ENCODE measurements at regions not wholly inside any gene's neighbourhood (a gene's known extent, or its start where the extent isn't known, plus 50 kb on each side); places are given as distances from the start of the nearest gene placed in this dataset.
"Not testable (repeated sequence)": the region's sequence is repeated elsewhere in the genome, so short reads cannot be mapped to it uniquely, and the experiment has no call there.

DNA sequence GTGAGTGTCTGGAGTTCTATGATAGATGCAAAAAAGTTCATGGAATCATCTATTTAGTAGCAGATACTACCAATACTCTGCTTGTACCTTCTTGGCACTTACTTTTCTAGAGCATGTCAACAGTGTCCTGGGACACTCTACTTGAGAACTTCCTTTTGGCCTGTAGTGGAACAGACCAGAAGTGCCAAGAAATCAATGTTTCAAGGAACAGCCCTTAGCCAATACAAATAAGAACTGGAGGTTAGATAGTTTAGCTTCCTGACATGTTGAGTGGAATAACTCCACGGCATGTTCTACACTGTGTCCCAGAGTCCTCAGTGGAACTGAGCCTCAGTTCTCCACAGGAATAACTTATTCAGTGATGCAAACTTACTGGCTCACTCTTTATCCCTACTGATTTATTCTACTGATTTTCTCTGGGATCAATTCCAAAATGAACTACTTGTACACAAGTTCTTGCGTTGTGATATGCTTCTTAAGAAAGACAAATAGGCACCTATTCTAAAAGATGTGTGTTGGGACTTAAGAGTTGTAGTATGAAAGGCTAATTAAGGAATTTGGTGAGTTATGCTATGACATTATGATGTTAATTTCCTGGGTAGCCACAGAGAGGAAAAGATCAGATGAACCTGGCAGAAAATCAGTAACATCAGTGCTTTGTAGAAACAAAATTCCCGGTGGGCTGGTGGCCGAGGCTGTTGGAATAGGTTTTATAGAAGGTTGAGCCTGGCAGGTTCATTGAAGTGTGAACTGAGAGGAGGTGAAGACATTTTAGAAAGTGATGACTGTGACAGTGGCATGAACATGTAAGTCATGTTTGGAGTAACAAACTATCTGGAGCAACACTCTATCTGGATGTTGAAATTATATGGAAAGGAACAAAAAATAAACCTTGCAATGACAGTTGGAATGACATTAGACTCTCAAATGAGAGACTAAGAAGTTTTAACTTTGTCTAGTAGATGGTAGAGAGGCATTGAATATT lies 101.8 kb upstream of the RBMS3 start:
- H3K4me2 ChIP-seq = no peak overlapping the region

DNA sequence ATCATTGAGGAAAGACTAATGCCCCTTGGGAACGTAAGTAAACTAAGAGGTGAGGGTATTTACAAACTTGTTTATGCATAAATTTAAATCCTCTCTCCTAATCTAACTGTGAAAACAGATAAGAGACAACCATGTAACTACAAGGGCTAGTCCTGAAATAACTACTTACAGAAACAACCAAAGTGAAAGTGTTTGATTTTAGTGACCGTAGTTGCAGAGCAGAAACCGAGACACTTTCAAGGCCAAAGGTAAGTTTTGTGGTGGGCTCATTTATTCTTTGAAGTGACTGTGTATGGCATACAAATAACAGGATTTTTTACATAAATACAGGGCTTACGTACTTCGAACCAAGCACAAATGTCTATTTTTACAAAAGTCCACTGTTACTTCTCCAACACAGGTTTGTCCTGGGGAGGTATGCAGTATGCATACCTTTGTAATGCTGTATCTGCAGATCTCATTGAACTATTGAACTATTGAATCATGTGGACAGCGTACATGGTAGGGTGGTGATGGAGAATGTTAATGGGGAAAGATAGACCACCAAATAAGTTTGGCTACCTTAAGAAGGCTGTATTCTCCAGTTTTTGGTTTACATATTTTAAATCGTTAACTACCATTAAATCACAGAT lies 99.6 kb upstream of the RBMS3 start:
- Histone ChIP-seq H3K27me3 (no peaks in the 10 kb centered on the region), H3F3A (ENCODE audit: low read depth) (no peaks in the 10 kb centered on the region), H3K79me2 (ENCODE audit: low read depth) (no peaks in the 10 kb centered on the region), H3K4me1 (peaks cover 10% of the 10 kb centered on the region), H3K4me2 (no peak overlapping the region), H3K36me3 (no peaks in the 10 kb centered on the region), H3K9me3 (ENCODE audit: low read depth) (no peaks in the 10 kb centered on the region), H2AFZ (replicated peaks) (no peak overlapping the region), H3K4me3 (no peak overlapping the region), H3K9ac (no peak overlapping the region), H4K20me1 (ENCODE audit: low read depth) (no peaks in the 10 kb centered on the region), H3K27ac (no peak overlapping the region)
- TF ChIP-seq EZH2phosphoT487 (IDR thresholded peaks at IDR 0.05) (no peak), EZH2 (IDR thresholded peaks at IDR 0.05) (no peak)
- TF ChIP-seq, protein P1, sequence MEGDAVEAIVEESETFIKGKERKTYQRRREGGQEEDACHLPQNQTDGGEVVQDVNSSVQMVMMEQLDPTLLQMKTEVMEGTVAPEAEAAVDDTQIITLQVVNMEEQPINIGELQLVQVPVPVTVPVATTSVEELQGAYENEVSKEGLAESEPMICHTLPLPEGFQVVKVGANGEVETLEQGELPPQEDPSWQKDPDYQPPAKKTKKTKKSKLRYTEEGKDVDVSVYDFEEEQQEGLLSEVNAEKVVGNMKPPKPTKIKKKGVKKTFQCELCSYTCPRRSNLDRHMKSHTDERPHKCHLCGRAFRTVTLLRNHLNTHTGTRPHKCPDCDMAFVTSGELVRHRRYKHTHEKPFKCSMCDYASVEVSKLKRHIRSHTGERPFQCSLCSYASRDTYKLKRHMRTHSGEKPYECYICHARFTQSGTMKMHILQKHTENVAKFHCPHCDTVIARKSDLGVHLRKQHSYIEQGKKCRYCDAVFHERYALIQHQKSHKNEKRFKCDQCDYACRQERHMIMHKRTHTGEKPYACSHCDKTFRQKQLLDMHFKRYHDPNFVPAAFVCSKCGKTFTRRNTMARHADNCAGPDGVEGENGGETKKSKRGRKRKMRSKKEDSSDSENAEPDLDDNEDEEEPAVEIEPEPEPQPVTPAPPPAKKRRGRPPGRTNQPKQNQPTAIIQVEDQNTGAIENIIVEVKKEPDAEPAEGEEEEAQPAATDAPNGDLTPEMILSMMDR (IDR thresholded peaks at IDR 0.05) = no peak
- Mint-ChIP-seq H3K36me3 (no peaks in the 10 kb centered on the region), H3K4me1 (peaks cover 8% of the 10 kb centered on the region), H3K27ac (no peak overlapping the region), H3K27me3 (ENCODE audit: insufficient read depth, low read depth) (no peaks in the 10 kb centered on the region), H3K4me3 (no peak overlapping the region), H3K9me3 (peaks cover 3% of the 10 kb centered on the region)
- no peak for DNase-seq (ENCODE audit: low spot score)

More for the DNA sequence above, 101.8 kb upstream of the RBMS3 start:
- TF ChIP-seq, protein P1 (IDR thresholded peaks at IDR 0.05) = no peak
- no peak for TF ChIP-seq EZH2 (IDR thresholded peaks at IDR 0.05)
- H3K4me3 Mint-ChIP-seq = no peak overlapping the region
- H2AFZ ChIP-seq (replicated peaks) = no peak overlapping the region
- peaks cover 12% of the 10 kb centered on the region for H3K4me1 Mint-ChIP-seq
- peaks cover 3% of the 10 kb centered on the region for H3K9me3 Mint-ChIP-seq
- no peaks in the 10 kb centered on the region for H3F3A ChIP-seq (ENCODE audit: low read depth)
- no peaks in the 10 kb centered on the region for H3K36me3 Mint-ChIP-seq
- H3K9me3 ChIP-seq (ENCODE audit: low read depth) = no peaks in the 10 kb centered on the region
- no peaks in the 10 kb centered on the region for H3K79me2 ChIP-seq (ENCODE audit: low read depth)
- no peak for DNase-seq (ENCODE audit: low spot score)
- H4K20me1 ChIP-seq (ENCODE audit: low read depth) = no peaks in the 10 kb centered on the region
- H3K27ac ChIP-seq = no peak overlapping the region
- H3K4me1 ChIP-seq = peaks cover 12% of the 10 kb centered on the region
- H3K36me3 ChIP-seq = no peaks in the 10 kb centered on the region
- H3K27ac Mint-ChIP-seq = peak overlapping the region; percentile 11
- no peak overlapping the region for H3K4me3 ChIP-seq
- no peaks in the 10 kb centered on the region for H3K27me3 Mint-ChIP-seq (ENCODE audit: insufficient read depth, low read depth)
- H3K27me3 ChIP-seq = no peaks in the 10 kb centered on the region
- no peak overlapping the region for H3K9ac ChIP-seq

DNA sequence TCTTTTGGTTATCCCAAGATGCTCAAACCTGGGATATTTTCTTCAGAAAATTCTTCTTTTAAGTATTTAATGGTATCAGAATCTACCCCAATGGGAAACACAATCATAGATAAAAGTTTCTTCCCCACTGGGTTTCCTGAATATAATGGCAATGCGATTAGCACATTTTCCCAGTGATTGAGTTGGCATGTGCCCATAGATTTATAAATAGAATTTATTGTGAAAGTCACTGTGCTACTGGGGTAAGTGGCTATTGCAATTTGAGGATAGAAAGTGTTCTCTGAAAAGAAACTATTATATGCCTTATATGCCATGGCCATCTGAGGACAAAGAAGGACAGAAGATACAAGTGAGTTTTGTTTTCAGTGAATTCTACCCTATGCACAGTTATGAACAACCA lies 99.0 kb upstream of the RBMS3 start:
- peaks cover 4% of the 10 kb centered on the region for H3K4me1 ChIP-seq
- H2AFZ ChIP-seq (replicated peaks) = no peak overlapping the region
- no peak overlapping the region for H3K4me3 ChIP-seq
- H3K9me3 ChIP-seq (ENCODE audit: low read depth) = no peaks in the 10 kb centered on the region
- DNase-seq (ENCODE audit: low spot score) = no peak
- no peak overlapping the region for H3K27ac ChIP-seq
- H4K20me1 ChIP-seq (ENCODE audit: low read depth) = no peaks in the 10 kb centered on the region
- H3K36me3 Mint-ChIP-seq = no peaks in the 10 kb centered on the region
- H3K36me3 ChIP-seq = no peaks in the 10 kb centered on the region
- no peak overlapping the region for H3K4me2 ChIP-seq
- H3K79me2 ChIP-seq (ENCODE audit: low read depth) = no peaks in the 10 kb centered on the region
- H3F3A ChIP-seq (ENCODE audit: low read depth) = no peaks in the 10 kb centered on the region
- H3K9ac ChIP-seq = no peak overlapping the region
- H3K4me1 Mint-ChIP-seq = peaks cover 2% of the 10 kb centered on the region
- no peaks in the 10 kb centered on the region for H3K27me3 Mint-ChIP-seq (ENCODE audit: insufficient read depth, low read depth)
- TF ChIP-seq, protein P1 (IDR thresholded peaks at IDR 0.05) = no peak
- TF ChIP-seq EZH2 (IDR thresholded peaks at IDR 0.05) (no peak), EZH2phosphoT487 (IDR thresholded peaks at IDR 0.05) (no peak)
- no peaks in the 10 kb centered on the region for H3K27me3 ChIP-seq
- no peak overlapping the region for H3K4me3 Mint-ChIP-seq
- no peak overlapping the region for H3K27ac Mint-ChIP-seq
- peaks cover 3% of the 10 kb centered on the region for H3K9me3 Mint-ChIP-seq

- not testable (repeated sequence) for H3K36me3 Mint-ChIP-seq; H3K79me2 ChIP-seq (ENCODE audit: low read depth); H3K9me3 Mint-ChIP-seq; H3K27ac ChIP-seq; H4K20me1 ChIP-seq (ENCODE audit: low read depth); H3K9ac ChIP-seq; H3K27me3 Mint-ChIP-seq (ENCODE audit: insufficient read depth, low read depth); H3K27ac Mint-ChIP-seq; H3K36me3 ChIP-seq; H3K4me3 Mint-ChIP-seq; H3K4me1 ChIP-seq; H3K4me1 Mint-ChIP-seq; H3K4me2 ChIP-seq; H3K9me3 ChIP-seq (ENCODE audit: low read depth); DNase-seq (ENCODE audit: low spot score); H3K4me3 ChIP-seq; H3F3A ChIP-seq (ENCODE audit: low read depth); H3K27me3 ChIP-seq; H2AFZ ChIP-seq (replicated peaks)
These were observed 98.0 kb upstream of the RBMS3 start for GRCh38 chr3:29182828-29183227.
